Lower leg skin (tissue), 3 donors: ENCODE measurements at regions not wholly inside any gene's neighbourhood (a gene's known extent, or its start where the extent isn't known, plus 50 kb on each side); places are given as distances from the start of the nearest gene placed in this dataset.

Source experiments
- POLR2A ChIP-seq, 2 donors: fragments of 450-650 bp; IDR thresholded peaks; one replicate each; pipeline ENCODE4 v1.6.1; 2016 to 2017; ENCODE audit warnings: antibody characterized with exemption in 2 of 2, mild to moderate bottlenecking in 1 of 2, moderate library complexity in 1 of 2
- TF ChIP-seq, protein P1 (sequence below), 3 donors: fragments of 450-650 bp; IDR thresholded peaks; one replicate each; pipeline ENCODE4 v1.5.1; 2016; ENCODE audit warnings: antibody characterized with exemption in 3 of 3, mild to moderate bottlenecking in 3 of 3, moderate library complexity in 2 of 3

- no peak for TF ChIP-seq POLR2A (IDR thresholded peaks at IDR 0.05)
- TF ChIP-seq, protein P1, sequence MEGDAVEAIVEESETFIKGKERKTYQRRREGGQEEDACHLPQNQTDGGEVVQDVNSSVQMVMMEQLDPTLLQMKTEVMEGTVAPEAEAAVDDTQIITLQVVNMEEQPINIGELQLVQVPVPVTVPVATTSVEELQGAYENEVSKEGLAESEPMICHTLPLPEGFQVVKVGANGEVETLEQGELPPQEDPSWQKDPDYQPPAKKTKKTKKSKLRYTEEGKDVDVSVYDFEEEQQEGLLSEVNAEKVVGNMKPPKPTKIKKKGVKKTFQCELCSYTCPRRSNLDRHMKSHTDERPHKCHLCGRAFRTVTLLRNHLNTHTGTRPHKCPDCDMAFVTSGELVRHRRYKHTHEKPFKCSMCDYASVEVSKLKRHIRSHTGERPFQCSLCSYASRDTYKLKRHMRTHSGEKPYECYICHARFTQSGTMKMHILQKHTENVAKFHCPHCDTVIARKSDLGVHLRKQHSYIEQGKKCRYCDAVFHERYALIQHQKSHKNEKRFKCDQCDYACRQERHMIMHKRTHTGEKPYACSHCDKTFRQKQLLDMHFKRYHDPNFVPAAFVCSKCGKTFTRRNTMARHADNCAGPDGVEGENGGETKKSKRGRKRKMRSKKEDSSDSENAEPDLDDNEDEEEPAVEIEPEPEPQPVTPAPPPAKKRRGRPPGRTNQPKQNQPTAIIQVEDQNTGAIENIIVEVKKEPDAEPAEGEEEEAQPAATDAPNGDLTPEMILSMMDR (IDR thresholded peaks at IDR 0.05) = no peak
Measured at GRCh38 chr5:173677125-173677672, 60.7 kb upstream of the BOD1 start.
